Upper lobe of left lung (tissue), 6 donors: ENCODE measurements at regions not wholly inside any gene's neighbourhood (a gene's known extent, or its start where the extent isn't known, plus 50 kb on each side); places are given as distances from the start of the nearest gene placed in this dataset.
"Not testable (repeated sequence)": the region's sequence is repeated elsewhere in the genome, so short reads cannot be mapped to it uniquely, and the experiment has no call there.

ENCODE experiments used
- ATAC-seq, 2 donors: fragments of 200-7000 bp; cut with Tn5 transposase; one replicate each; pipeline ENCODE4 v1.9.1; 2022; ENCODE audit warnings: mild to moderate bottlenecking in 2 of 2, moderate library complexity in 2 of 2; ENCODE audit not compliant: low FRiP score in 2 of 2
- DNase-seq, 2 donors: peaks; one replicate each; pipeline ENCODE4 v3.0.0-alpha.2; 2019 to 2020
- H3K27ac ChIP-seq, 4 donors: fragments of 200-600 bp; sonication (generic); one replicate each; pipeline ENCODE4 v1.5.1; 2016 to 2019
- H3K27me3 ChIP-seq, 4 donors: fragments of 200-600 bp; sonication (generic); one replicate each; pipeline ENCODE4 v1.5.1; 2017 to 2019
- H3K36me3 ChIP-seq, 4 donors: fragments of 200-600 bp; sonication (generic); one replicate each; pipeline ENCODE4 v1.5.1; 2016 to 2019
- H3K4me1 ChIP-seq, 4 donors: fragments of 200-600 bp; sonication (generic); one replicate each; pipeline ENCODE4 v1.5.1; 2018 to 2019
- H3K4me3 ChIP-seq, 4 donors: fragments of 200-600 bp; sonication (generic); one replicate each; pipeline ENCODE4 v1.5.1; 2017 to 2019; ENCODE audit warnings: mild to moderate bottlenecking in 2 of 4, moderate library complexity in 1 of 4
- H3K9me3 ChIP-seq, 4 donors: fragments of 200-600 bp; sonication (generic); one replicate each; pipeline ENCODE4 v1.5.1; 2018 to 2019
- CTCF ChIP-seq, 6 experiments: fragments of 450-650 bp in 4 of 6; fragments of 200-600 bp in 2 of 6; sonication (generic) in 2 of 6; IDR thresholded peaks; one replicate each; pipeline ENCODE4 v1.5.1; 2016 to 2019; ENCODE audit warnings: antibody characterized with exemption in 6 of 6
- EP300 ChIP-seq, 4 donors: sonication (generic); formaldehyde crosslinking; IDR thresholded peaks; one replicate each; pipeline ENCODE4 v1.5.1; 2017; ENCODE audit warnings: antibody characterized with exemption in 4 of 4, control low read depth in 2 of 4
- POLR2A ChIP-seq, 4 donors: fragments of 450-650 bp; IDR thresholded peaks; one replicate each; pipeline ENCODE4 v1.5.1; 2016 to 2017; ENCODE audit warnings: antibody characterized with exemption in 4 of 4, mild to moderate bottlenecking in 2 of 4
- POLR2AphosphoS5 ChIP-seq, 2 donors: sonication (generic); formaldehyde crosslinking; IDR thresholded peaks; one replicate each; pipeline ENCODE4 v1.5.1; 2017; ENCODE audit warnings: antibody characterized with exemption in 2 of 2
- WGBS, 2 donors: methylation state at CpG; one replicate each; pipeline ENCODE4 v1.1.5; 2017 to 2018; 5-methylcytosine and 5-hydroxymethylcytosine counted together
- donor health status: DM: no; HTN: no; CAD: no; lungs with moderate emphysema.
- donor health status: DM: no; HTN: yes; CAD: no; lungs with severe emphysema.

- H3K9me3 ChIP-seq = no peaks in the 10 kb centered on the region
- no peak for TF ChIP-seq POLR2A (IDR thresholded peaks at IDR 0.05)
- no peak for TF ChIP-seq CTCF (IDR thresholded peaks at IDR 0.05)
- TF ChIP-seq POLR2AphosphoS5 (IDR thresholded peaks at IDR 0.05) = no peak
- TF ChIP-seq EP300 (IDR thresholded peaks at IDR 0.05) = no peak
- no peaks in the 10 kb centered on the region for H3K4me1 ChIP-seq
- H3K27me3 ChIP-seq = no peaks in the 10 kb centered on the region
- H3K27ac ChIP-seq = no peak overlapping the region
- ATAC-seq (no peak), DNase-seq (no peak)
- 71 to 81% methylated on average over 1 of the region's 1 CpG for WGBS, 2 donors
- H3K36me3 ChIP-seq = no peaks in the 10 kb centered on the region
- H3K4me3 ChIP-seq = no peak overlapping the region
Observed at GRCh38 chr6:96410467-96410866, 111.1 kb upstream of the UFL1 start.

- ATAC-seq = no peak
Observed at GRCh38 chr6:96420294-96420693, 101.3 kb upstream of the UFL1 start.

GRCh38 chr6:96433950-96434349, 87.7 kb upstream of the UFL1 start:
- no peak for TF ChIP-seq EP300 (IDR thresholded peaks at IDR 0.05)
- no peak for TF ChIP-seq POLR2A (IDR thresholded peaks at IDR 0.05)
- TF ChIP-seq CTCF (IDR thresholded peaks at IDR 0.05) = no peak
- TF ChIP-seq POLR2AphosphoS5 (IDR thresholded peaks at IDR 0.05) = no peak
- H3K9me3 ChIP-seq = peaks cover 0 to 8% (median 4%) of the 10 kb centered on the region in 4 donors
- no peak overlapping the region for H3K4me3 ChIP-seq
- WGBS, 2 donors = 77% methylated on average over 2 of the region's 2 CpGs; no CpG with 5 or more reads in 1 of the 2 donors
- no peak overlapping the region for H3K27ac ChIP-seq
- no peak for DNase-seq
- H3K36me3 ChIP-seq = no peaks in the 10 kb centered on the region
- H3K4me1 ChIP-seq = no peaks in the 10 kb centered on the region
- no peaks in the 10 kb centered on the region for H3K27me3 ChIP-seq
- ATAC-seq = no peak

More at GRCh38 chr6:96420294-96420693, 101.3 kb upstream of the UFL1 start:
- Histone ChIP-seq H3K27ac (no peak overlapping the region), H3K9me3 (peaks cover 0 to 3% (median 1%) of the 10 kb centered on the region in 4 donors), H3K27me3 (no peaks in the 10 kb centered on the region), H3K4me3 (no peak overlapping the region), H3K4me1 (no peaks in the 10 kb centered on the region), H3K36me3 (no peaks in the 10 kb centered on the region)
- TF ChIP-seq POLR2A (IDR thresholded peaks at IDR 0.05) (no peak), POLR2AphosphoS5 (IDR thresholded peaks at IDR 0.05) (no peak), EP300 (IDR thresholded peaks at IDR 0.05) (no peak), CTCF (IDR thresholded peaks at IDR 0.05) (no peak)
- no peak for DNase-seq
- WGBS, 2 donors = 54 to 75% methylated on average over 1 of the region's 1 CpG

- Histone ChIP-seq H3K4me3 (no peak overlapping the region), H3K36me3 (no peaks in the 10 kb centered on the region), H3K9me3 (peaks cover 0 to 7% (median 3%) of the 10 kb centered on the region in 4 donors), H3K27me3 (no peaks in the 10 kb centered on the region), H3K4me1 (no peaks in the 10 kb centered on the region), H3K27ac (no peak overlapping the region)
- ATAC-seq (peak in 1 of 2 donors; percentile 11), DNase-seq (no peak)
- TF ChIP-seq POLR2AphosphoS5 (IDR thresholded peaks at IDR 0.05) (no peak), CTCF (IDR thresholded peaks at IDR 0.05) (no peak), POLR2A (IDR thresholded peaks at IDR 0.05) (no peak), EP300 (IDR thresholded peaks at IDR 0.05) (no peak)
- WGBS, 2 donors = 66 to 71% methylated on average over 4 of the region's 4 CpGs
Observed at GRCh38 chr6:96436398-96436797, 85.2 kb upstream of the UFL1 start.

GRCh38 chr6:96437228-96437627, 84.4 kb upstream of the UFL1 start:
- H3K9me3 ChIP-seq, H3K27me3 ChIP-seq, H3K4me1 ChIP-seq, H3K36me3 ChIP-seq, DNase-seq, H3K4me3 ChIP-seq, H3K27ac ChIP-seq, ATAC-seq: not testable (repeated sequence)
- WGBS, 2 donors = 57% methylated on average over 6 of the region's 6 CpGs; no CpG with 5 or more reads in 1 of the 2 donors
